ENCODE measurements at regions not wholly inside any gene's neighbourhood (a gene's known extent, or its start where the extent isn't known, plus 50 kb on each side); places are given as distances from the start of the nearest gene placed in this dataset.

DNA sequence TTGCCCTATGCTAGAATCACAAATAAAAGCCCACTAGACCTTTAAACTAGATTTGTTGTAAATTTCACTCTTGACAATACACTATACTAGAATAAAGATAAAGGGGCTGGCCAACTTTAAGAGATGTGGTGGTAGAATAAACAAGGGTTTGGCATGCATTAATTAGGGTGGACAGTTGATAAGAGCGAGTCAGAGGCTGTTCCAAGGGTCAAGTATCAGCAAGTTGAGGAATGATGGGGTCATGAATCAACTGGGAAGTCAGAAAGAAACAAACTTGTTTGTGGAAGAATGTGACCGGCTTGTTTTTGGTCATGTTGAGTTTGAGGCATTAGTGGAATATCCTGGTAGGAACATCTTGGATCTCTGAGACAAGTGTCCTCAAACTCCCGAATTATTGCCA lies 398.3 kb upstream of the TNP1 start:
- Mint-ChIP-seq H3K4me3 (no peak overlapping the region), H3K4me1 (no peaks in the 10 kb centered on the region), H3K27ac (no peak overlapping the region), H3K27me3 (peaks cover 8% of the 10 kb centered on the region), H3K36me3 (no peaks in the 10 kb centered on the region), H3K9me3 (peaks cover 3 to 5% (median 3%) of the 10 kb centered on the region in 3 donors)

DNA sequence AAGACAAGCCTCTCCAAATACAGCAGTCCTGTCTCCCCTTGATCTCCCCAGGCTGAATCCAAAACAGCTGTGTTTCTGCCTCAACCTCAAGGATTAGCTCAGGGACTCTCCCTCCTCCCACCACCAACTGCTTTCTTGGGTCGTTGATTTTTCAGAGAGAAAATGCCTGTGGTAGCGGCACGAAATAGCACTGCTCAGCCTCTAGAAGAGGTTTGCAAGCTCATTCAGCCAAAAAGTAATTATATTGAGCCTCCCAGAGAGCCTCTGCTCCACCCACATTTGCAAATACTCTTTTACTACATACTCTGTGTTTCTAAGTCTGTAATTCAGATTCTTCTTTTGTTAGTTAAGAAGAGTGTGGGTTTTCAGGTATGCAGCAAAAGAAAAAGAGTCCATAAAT lies 396.4 kb upstream of the TNP1 start:
- peaks cover 2% of the 10 kb centered on the region for H3K36me3 Mint-ChIP-seq
- peaks cover 0 to 7% (median 3%) of the 10 kb centered on the region in 3 donors for H3K9me3 Mint-ChIP-seq
- no peak overlapping the region for H3K27ac Mint-ChIP-seq
- no peaks in the 10 kb centered on the region for H3K4me1 Mint-ChIP-seq
- no peak overlapping the region for H3K4me3 Mint-ChIP-seq
- H3K27me3 Mint-ChIP-seq, result peaks cover 16% of the 10 kb centered on the region

- H3K27me3 Mint-ChIP-seq, result peaks cover 16% of the 10 kb centered on the region
- H3K27ac Mint-ChIP-seq, result no peak overlapping the region
- no peaks in the 10 kb centered on the region for H3K4me1 Mint-ChIP-seq
- no peak overlapping the region for H3K4me3 Mint-ChIP-seq
- H3K9me3 Mint-ChIP-seq, result peaks cover 0 to 7% (median 3%) of the 10 kb centered on the region in 3 donors
- H3K36me3 Mint-ChIP-seq, result peaks cover 2% of the 10 kb centered on the region
Observed at GRCh38 chr2:217254111-217254510, 394.2 kb upstream of the TNP1 start.

DNA sequence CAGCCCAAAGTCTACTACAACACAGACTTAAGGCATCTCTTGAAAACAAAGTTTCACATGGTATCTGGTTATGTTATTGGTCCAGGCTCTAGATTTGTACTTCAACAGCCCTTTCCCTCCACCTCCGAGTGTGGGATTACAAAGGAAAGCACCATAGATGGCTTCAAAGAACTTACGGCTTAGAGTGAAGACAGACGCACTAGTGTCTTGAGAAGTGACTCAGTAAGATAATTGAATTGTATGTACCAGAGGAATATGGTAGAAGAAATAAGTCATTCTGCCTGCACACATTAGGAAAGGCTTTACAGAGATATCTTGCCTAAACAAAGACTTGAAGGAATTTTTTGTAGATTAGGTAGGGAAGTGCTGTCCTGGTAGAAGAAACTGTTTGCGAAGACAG lies 392.3 kb upstream of the TNP1 start:
- Mint-ChIP-seq H3K27me3 (peaks cover 17% of the 10 kb centered on the region), H3K9me3 (peaks cover 0 to 7% (median 3%) of the 10 kb centered on the region in 3 donors), H3K4me1 (no peaks in the 10 kb centered on the region), H3K36me3 (peaks cover 2% of the 10 kb centered on the region), H3K27ac (no peak overlapping the region), H3K4me3 (no peak overlapping the region)

- no peak overlapping the region for H3K27ac Mint-ChIP-seq
- no peak overlapping the region for H3K4me3 Mint-ChIP-seq
- peaks cover 0 to 2% (median 0%) of the 10 kb centered on the region in 3 donors for H3K9me3 Mint-ChIP-seq
- peaks cover 23% of the 10 kb centered on the region for H3K27me3 Mint-ChIP-seq
- no peaks in the 10 kb centered on the region for H3K4me1 Mint-ChIP-seq
- H3K36me3 Mint-ChIP-seq, result peaks cover 2% of the 10 kb centered on the region
Observed at GRCh38 chr2:217250013-217250524, 390.2 kb upstream of the TNP1 start.

- H3K4me3 Mint-ChIP-seq, result no peak overlapping the region
- H3K4me1 Mint-ChIP-seq, result no peaks in the 10 kb centered on the region
- peaks cover 23% of the 10 kb centered on the region for H3K27me3 Mint-ChIP-seq
- H3K36me3 Mint-ChIP-seq, result peaks cover 2% of the 10 kb centered on the region
- peaks cover 0 to 2% (median 0%) of the 10 kb centered on the region in 3 donors for H3K9me3 Mint-ChIP-seq
- no peak overlapping the region for H3K27ac Mint-ChIP-seq
Observed at GRCh38 chr2:217249121-217250012, 389.5 kb upstream of the TNP1 start.

DNA sequence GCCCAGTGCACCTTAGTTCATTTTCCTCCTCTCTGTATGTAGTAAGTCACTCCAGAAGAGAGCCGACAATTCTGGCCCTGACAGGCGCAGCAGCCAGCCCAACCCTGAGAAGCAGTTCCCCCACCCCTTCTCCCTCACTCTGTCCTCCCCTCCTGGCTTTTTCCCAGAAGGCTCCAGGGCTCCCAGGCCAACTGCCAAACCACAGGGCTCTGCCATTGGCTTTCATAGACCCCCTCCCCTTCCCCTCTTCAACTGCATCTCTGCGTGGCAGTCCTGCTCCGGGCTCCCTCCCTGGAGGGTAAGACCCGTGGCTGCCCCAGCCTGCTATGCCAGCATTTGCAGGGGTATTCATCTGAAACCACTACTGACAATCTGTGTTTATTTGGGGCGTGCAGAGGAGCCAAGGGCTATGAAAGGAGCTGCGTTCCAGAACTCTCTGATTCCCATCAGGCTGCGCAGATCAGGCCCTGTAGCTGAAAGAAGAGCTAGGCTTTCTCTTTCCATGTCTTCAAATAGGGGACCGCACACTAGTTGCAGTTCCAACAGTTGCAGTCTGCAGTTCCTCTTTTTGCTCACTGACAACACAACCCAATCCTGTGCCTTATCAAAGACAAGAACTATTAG lies 388.6 kb upstream of the TNP1 start:
- Mint-ChIP-seq H3K4me1 (no peaks in the 10 kb centered on the region), H3K4me3 (no peak overlapping the region), H3K27ac (no peak overlapping the region), H3K9me3 (peaks cover 0 to 2% (median 0%) of the 10 kb centered on the region in 3 donors), H3K27me3 (peaks cover 22% of the 10 kb centered on the region), H3K36me3 (peaks cover 2% of the 10 kb centered on the region)

- Mint-ChIP-seq H3K4me1 (no peaks in the 10 kb centered on the region), H3K27ac (no peak overlapping the region), H3K27me3 (peaks cover 16% of the 10 kb centered on the region), H3K4me3 (no peak overlapping the region), H3K36me3 (peaks cover 2% of the 10 kb centered on the region), H3K9me3 (peaks cover 0 to 2% (median 0%) of the 10 kb centered on the region in 3 donors)
Observed at GRCh38 chr2:217247476-217247875, 387.6 kb upstream of the TNP1 start.

DNA sequence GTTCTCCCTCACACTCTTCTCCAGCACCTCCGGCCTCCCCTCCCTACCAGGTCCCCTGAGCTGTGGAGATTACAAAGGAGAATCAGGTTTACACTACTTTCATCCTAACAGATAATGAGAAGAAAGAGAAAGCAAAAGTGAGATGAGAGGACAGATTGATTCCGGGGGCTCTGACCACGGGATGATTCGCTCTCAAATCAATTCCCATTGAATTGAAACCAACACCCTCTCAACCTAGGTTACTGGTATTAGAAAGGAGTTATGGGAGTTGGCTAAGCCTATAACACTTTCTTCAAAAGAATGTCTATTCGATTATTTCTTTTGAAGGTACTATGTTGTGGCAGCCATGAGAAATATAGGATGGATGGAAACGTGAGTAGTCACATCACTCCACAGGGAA lies 386.2 kb upstream of the TNP1 start:
- Mint-ChIP-seq H3K4me3 (no peak overlapping the region), H3K36me3 (no peaks in the 10 kb centered on the region), H3K4me1 (no peaks in the 10 kb centered on the region), H3K9me3 (no peaks in the 10 kb centered on the region), H3K27ac (no peak overlapping the region), H3K27me3 (peaks cover 14% of the 10 kb centered on the region)

DNA sequence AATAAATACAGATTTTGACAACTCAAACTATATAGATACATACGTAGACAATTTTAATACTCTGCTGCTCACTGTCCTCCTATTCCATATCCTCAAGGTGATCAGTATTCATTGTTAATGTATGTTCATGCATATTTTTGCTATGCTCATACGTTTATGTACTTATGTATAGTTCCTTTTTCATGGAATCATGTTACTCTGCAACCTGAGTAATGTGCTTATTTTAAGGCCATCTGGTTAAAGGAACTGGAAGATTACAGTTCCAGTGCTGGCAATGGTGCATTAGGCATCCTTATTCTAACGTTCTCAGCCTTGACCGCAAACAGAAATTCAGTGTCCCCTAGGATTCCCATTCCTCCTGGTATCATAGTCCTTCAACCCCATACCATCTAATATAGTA lies 385.0 kb upstream of the TNP1 start:
- no peaks in the 10 kb centered on the region for H3K9me3 Mint-ChIP-seq
- peaks cover 14% of the 10 kb centered on the region for H3K27me3 Mint-ChIP-seq
- no peaks in the 10 kb centered on the region for H3K4me1 Mint-ChIP-seq
- H3K27ac Mint-ChIP-seq, result no peak overlapping the region
- no peaks in the 10 kb centered on the region for H3K36me3 Mint-ChIP-seq
- H3K4me3 Mint-ChIP-seq, result no peak overlapping the region

- no peak overlapping the region for H3K27ac Mint-ChIP-seq
- peaks cover 20% of the 10 kb centered on the region for H3K27me3 Mint-ChIP-seq
- no peaks in the 10 kb centered on the region for H3K4me1 Mint-ChIP-seq
- peaks cover 0 to 4% (median 0%) of the 10 kb centered on the region in 3 donors for H3K9me3 Mint-ChIP-seq
- peaks cover 1% of the 10 kb centered on the region for H3K36me3 Mint-ChIP-seq
- no peak overlapping the region for H3K4me3 Mint-ChIP-seq
Observed at GRCh38 chr2:217242947-217243346, 383.1 kb upstream of the TNP1 start.

GRCh38 chr2:217231724-217232123 lies 371.9 kb upstream of the TNP1 start:
- peaks cover 2 to 6% (median 4%) of the 10 kb centered on the region in 3 donors for H3K9me3 Mint-ChIP-seq
- H3K27me3 Mint-ChIP-seq, result peaks cover 22% of the 10 kb centered on the region
- H3K4me1 Mint-ChIP-seq, result no peaks in the 10 kb centered on the region
- H3K27ac Mint-ChIP-seq, result no peak overlapping the region
- no peak overlapping the region for H3K4me3 Mint-ChIP-seq
- peaks cover 3% of the 10 kb centered on the region for H3K36me3 Mint-ChIP-seq

DNA sequence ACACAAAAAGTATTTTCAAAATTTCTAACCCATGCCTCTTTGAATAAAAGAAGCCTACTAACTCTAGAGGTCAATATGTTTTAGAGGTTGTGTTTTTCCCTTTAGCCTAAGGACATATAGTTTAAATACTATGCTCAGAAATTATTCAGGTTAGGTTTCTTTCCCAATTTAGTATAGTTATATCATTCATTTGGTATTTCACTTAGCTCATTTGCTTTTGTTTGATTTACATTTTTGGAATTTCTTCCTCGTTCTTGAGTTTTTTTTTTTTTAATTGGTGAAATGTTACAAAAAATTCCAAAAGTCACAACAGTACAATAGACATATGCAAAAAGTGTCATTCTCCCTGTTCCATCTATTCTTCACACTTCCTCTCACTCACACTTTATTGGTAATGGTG lies 371.3 kb upstream of the TNP1 start:
- Mint-ChIP-seq H3K4me3 (no peak overlapping the region), H3K4me1 (no peaks in the 10 kb centered on the region), H3K27me3 (peaks cover 22% of the 10 kb centered on the region)

DNA sequence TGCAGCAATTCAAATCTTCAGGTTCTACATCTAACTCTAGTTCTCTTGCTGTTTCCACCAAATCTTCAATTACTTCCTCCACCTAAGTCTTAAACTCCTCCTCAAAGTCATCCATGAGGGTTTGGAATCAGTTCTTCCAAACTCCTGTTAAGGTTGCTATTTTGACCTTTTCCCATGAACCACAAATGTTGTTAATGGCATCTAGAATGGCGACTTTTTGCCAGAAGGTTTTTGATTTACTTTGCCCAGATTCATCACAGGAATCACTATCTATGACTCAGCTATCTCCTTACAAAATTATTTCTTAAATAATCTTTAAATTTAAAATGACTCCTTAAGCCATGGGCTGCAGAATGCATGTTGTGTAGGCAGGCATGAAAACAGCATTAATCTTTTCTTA lies 368.9 kb upstream of the TNP1 start:
- peaks cover 1 to 6% (median 3%) of the 10 kb centered on the region in 3 donors for H3K9me3 Mint-ChIP-seq
- H3K4me1 Mint-ChIP-seq, result peaks cover under 1% of the 10 kb centered on the region in 3 donors
- peaks cover 24% of the 10 kb centered on the region for H3K27me3 Mint-ChIP-seq
- H3K36me3 Mint-ChIP-seq, result no peaks in the 10 kb centered on the region
- H3K27ac Mint-ChIP-seq, result no peak overlapping the region
- no peak overlapping the region for H3K4me3 Mint-ChIP-seq

More for the DNA sequence above, 371.3 kb upstream of the TNP1 start:
- peaks cover under 1% of the 10 kb centered on the region for H3K36me3 Mint-ChIP-seq
- peaks cover 0 to 2% (median under 1%) of the 10 kb centered on the region in 3 donors for H3K9me3 Mint-ChIP-seq
- no peak overlapping the region for H3K27ac Mint-ChIP-seq

DNA sequence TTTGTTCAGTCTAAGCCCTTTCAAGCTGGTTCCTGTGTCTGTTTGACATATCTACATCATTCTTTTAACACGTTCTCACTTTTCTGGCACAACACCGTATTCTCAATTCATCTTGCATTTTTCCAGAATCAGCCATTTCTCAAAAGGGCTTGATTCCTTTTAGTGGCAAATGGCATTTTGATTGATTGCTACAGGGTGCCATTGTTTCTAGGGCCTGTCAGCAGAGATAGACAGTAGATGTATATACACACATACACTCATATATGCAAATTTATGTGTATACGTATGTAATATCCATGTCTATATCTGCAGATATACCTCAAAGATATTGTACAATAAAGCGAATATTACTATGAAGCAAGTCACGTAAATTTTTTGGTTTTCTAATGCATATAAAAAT lies 367.9 kb upstream of the TNP1 start:
- H3K27ac Mint-ChIP-seq, result no peak overlapping the region
- no peak overlapping the region for H3K4me3 Mint-ChIP-seq
- peaks cover 1 to 9% (median 7%) of the 10 kb centered on the region in 3 donors for H3K9me3 Mint-ChIP-seq
- peaks cover 24% of the 10 kb centered on the region for H3K27me3 Mint-ChIP-seq
- H3K4me1 Mint-ChIP-seq, result peaks cover 4 to 7% (median 5%) of the 10 kb centered on the region in 3 donors
- no peaks in the 10 kb centered on the region for H3K36me3 Mint-ChIP-seq

All from IgD-negative memory B cell (primary cell).